ENCODE measurements at regions not wholly inside any gene's neighbourhood (a gene's known extent, or its start where the extent isn't known, plus 50 kb on each side); places are given as distances from the start of the nearest gene placed in this dataset.
A peak's percentile ranks its signal among the peaks of the same experiment; 100 is the strongest.
"Not testable (repeated sequence)": the region's sequence is repeated elsewhere in the genome, so short reads cannot be mapped to it uniquely, and the experiment has no call there.

DNA sequence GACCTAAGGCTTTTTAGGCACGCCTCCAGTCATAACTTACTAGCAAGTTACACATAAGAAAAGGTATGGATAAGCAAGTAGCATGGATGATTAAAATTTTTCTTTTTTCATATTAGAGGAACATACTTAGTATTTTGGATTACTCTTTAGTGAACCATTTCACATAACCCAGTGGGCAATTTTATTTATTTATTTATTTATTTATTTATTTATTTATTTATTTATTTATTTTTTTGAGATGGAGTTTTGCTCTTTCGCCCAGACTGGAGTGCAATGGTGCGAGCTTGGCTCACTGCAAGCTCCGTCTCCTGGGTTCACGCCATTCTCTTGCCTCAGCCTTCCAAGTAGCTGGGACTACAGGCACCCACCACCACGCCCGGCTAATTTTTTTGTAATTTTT is 937.7 kb downstream of the C4orf33 start:
- DNase-seq; intact Hi-C loops (cut with DNase I): not testable (repeated sequence)

DNA sequence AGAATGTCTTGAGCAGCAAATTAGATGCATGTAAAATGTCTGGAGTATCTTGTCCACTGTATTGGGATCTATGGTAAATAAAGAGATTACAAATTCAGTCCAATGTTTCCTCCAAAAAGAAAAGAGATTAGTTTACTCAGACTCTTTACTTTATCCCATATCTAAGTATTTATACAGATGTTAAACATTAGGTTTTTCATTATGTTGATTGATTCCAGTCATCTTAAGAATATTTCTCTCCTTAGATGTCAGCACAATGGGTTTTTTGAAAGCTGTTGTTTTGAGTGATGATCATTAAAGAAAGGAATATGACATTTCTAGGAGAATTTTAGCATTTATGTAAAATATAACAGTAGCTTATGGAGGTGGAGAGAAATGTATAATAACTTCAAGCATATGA is 938.9 kb downstream of the C4orf33 start:
- no peak for DNase-seq
- intact Hi-C loops (cut with DNase I): no loop called here

DNA sequence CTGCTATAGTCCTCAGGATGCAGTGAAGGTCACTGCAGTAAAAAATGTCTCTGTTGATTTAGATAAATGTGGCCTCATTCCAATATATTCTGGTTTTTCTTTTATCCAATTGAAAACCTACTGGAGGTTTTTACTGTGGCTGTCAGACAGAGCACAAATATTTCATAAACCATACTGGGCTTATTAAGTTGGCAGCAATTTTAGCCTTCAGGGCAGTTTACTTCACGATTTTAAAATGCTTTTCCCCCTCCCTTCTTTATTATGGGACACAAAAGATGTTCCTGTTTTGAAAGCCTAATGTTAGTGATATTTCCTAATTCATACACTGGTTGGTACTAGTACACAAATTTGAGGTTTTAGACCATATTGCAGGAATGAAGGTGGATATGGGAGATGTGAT is 939.4 kb downstream of the C4orf33 start:
- intact Hi-C loops (cut with DNase I): no loop called here
- DNase-seq: no peak

DNA sequence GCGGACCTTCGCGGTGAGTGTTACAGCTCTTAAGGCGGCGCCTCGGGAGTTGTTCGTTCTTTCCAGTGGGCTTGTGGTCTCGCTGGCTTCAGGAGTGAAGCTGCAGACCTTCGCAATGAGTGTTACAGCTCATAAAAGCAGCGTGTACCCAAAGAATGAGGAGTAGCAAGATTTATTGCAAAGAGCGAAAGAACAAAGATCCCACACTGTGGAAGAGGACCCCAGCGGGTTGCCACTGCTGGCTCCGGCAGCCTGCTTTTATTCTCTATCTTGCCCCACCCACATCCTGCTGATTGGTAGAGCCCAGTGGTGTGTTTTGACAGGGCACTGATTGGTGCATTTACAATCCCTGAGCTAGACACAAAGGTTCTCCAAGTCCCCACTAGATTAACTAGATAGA is 941.9 kb downstream of the C4orf33 start:
- DNase-seq; intact Hi-C loops (cut with DNase I): not testable (repeated sequence)

DNA sequence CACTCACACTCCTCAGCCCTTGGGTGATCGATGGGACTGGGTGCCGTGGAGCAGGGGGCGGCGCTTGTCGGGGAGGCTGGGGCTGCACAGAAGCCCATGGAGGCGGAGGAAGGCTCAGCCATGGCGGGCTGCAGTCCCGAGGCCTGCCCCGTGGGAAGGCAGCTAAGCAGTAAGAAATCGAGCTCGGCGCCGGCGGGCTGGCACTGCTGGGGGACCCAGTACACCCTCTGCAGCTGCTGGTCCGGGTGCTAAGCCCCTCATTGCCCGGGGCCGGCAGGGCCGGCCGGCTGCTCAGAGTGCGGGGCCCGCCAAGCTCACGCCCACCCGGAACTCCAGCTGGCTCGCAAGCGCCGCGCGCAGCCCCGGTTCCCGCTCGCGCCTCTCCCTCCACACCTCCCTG is 942.6 kb downstream of the C4orf33 start:
- intact Hi-C loops (cut with DNase I): not testable (repeated sequence)
- DNase-seq: peak in 4 of 10 donors; percentile 27 to 85 (median 68)

DNA sequence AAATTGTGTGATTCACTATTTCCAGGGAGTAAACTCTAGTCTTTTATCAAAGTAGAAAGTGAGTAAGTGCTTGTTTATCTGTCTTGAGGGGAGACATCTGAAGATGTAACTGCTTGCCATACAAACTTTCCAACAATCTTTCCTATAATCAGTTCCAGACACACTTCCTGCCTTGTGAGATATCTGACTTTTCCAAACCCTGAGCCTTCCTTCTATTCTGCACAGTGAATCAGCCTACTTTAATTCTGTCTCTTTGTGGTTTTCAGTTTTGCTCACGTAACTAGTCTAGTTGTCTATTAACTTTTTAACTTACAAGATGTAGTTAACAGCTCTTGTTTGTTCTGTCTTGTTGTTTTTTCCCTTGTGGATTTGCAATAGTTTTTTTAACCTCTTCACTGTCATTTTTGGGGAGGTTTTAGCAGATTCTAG is 947.8 kb downstream of the C4orf33 start:
- intact Hi-C loops (cut with DNase I): no loop called here
- DNase-seq: no peak

DNA sequence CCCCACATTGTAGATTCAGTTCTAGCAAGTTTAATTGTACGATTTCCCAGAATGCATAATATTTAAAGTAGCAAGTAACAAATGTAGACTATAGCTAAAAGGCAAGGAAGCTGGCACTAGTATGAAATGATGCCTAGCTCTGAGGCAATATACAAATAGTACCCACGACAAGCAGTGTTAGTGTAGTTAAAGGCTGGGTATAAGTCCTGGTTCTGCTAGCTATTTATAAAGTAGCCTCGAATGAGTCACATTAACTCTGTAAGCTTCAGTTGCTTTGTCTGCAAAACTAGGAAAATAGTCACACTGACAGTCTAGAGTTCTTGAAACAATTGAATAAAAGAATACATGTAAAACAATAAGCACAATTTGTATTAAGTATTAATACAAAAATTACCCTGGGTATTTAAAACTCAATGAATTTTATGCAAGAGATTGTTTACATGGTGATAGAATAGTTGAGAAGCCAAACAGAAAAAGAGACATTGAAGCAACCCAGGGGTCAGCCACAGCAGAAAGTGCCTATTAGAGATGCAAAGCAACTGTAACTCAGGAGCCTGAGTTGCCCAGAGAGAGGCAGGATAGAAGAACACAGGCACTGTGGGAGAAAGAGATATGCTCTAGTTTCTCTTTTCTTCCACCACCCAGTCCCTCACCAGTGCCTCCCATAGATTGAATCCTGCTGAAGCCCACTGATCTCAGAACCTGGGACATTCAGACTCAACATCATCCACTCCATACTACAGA is 949.0 kb downstream of the C4orf33 start:
- intact Hi-C loops (cut with DNase I): no loop called here
- DNase-seq: no peak

DNA sequence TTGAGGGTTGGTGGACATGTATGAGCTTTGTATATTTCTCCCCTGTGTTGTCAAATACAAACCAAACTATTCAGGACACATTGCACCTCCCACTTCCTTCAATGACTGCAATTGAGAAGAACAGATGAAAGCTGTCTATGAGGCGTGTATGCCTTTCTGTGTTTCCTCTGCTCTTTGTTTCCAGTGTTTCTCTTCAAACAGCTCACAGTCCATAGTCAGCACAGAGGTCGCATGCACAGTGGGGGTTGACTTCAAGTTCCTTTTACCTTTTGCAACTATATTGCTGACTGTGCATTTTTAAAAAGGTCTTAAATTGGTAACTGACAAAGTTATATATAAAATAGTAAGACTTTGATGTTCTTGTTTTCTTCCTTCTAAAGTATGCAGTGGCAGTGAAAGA is 957.8 kb downstream of the C4orf33 start:
- intact Hi-C loops (cut with DNase I): no loop called here
- DNase-seq: no peak

DNA sequence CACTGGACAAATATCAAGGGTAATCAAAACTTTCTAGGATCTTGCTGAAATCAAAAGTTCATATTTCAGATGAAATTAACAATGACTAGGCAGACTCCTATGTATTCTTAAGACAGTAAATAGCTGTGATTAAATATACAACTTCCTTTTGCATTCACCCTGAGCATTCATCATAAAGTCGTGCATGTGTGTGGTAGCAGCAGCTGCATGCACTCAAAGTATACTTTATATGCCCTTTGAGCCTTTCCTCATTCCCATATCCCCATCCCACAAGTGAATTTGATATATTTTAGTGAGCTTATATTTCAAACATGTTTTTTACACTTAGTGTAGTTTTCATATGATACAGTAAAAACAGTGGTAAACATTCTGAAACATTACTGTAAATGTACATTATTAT is 959.0 kb downstream of the C4orf33 start:
- intact Hi-C loops (cut with DNase I): no loop called here
- DNase-seq: no peak

DNA sequence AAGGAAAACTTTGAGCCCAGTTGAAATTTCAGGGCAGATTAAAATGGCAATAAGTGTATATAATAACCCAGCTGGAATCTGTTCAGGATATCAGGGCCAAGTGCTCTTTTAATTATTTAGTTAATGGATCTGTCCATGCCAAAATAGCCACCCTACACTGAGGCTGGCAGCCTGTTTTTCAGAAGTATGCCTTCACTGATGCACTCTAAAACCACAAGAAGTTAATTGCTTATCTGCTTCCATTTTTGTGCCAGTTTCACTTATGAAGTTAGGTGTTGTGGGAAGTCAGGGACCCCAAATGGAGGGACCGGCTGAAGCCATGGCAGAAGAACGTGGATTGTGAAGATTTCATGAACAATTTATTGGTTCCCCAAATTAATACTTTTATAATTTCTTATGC is 960.3 kb downstream of the C4orf33 start:
- DNase-seq: no peak
- intact Hi-C loops (cut with DNase I): no loop called here

DNA sequence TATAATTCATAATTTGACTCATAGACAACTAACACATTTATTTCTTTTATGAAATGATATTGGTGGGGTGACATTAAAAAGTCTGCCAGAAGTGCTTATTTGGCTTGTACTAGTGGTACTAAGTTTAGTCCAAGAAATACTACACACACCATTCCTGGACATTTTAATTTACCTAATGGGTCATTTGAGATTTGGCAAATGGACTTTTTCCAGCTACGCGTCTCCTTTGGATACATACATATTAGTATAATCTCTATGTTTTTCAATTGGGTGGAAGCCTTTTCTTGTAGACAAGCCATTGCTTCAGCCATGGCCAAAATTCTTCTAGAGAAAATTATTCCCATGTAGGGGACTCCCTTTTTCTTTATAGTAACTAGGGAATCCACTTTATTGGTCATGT is 968.5 kb downstream of the C4orf33 start:
- intact Hi-C loops (cut with DNase I): no loop called here
- DNase-seq: no peak

DNA sequence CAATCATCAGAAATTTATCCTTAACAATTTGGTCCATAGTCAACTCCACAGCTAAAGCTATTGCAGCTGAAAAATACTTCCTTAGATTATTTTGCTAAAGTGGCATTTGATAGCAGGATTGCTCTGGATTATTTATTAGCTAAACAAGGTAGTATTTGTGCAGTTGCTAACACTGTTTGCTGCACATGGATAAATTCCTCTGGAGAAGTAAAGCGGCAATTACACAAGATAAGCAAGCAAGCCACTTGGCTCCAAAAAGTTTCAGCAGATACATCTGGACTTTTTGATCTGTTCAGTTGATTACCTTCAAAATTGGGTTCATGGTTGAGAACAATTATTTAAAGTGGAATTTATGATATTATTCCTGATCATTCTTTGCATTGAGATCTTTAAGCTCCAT is 971.5 kb downstream of the C4orf33 start:
- no peak for DNase-seq
- intact Hi-C loops (cut with DNase I): no loop called here

DNA sequence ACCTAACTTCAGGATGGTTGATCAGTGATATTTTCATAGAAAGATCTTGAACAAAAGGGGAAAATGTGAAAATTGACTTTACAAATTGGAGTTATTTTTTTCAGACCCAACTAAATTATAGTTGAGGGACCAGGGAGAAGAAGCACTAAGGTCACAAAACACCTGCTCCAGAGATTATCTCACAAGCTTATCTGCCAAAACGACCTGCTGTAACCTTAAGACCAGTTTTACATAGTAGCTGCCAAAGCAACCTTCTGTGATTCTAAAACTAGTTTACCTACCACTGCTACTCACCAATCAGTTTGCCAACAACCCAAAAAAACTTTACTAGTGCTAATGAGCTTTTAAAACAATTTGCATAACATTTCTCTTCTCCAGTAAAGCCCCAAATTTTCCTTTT is 972.1 kb downstream of the C4orf33 start:
- DNase-seq: no peak
- intact Hi-C loops (cut with DNase I): no loop called here

DNA sequence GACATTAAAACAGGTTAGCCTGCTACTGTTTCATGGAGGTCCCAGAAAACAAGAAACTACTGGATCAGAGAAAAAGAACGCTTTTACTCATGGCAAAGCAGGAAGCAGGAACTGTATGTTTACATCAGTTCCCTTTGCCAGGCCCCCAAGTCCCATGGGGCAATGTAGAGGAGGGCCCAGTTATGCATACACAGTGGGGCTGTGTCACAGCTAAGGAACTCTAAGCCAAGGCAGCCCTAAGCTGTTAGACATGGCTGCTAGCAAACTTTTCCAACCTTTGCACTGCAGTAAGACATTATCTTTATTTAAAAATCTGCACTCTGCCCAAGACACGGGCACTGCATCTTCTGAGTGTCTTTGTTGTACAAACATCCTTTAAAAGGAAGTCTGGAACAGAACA is 975.8 kb downstream of the C4orf33 start:
- intact Hi-C loops (cut with DNase I): no loop called here
- no peak for DNase-seq

DNA sequence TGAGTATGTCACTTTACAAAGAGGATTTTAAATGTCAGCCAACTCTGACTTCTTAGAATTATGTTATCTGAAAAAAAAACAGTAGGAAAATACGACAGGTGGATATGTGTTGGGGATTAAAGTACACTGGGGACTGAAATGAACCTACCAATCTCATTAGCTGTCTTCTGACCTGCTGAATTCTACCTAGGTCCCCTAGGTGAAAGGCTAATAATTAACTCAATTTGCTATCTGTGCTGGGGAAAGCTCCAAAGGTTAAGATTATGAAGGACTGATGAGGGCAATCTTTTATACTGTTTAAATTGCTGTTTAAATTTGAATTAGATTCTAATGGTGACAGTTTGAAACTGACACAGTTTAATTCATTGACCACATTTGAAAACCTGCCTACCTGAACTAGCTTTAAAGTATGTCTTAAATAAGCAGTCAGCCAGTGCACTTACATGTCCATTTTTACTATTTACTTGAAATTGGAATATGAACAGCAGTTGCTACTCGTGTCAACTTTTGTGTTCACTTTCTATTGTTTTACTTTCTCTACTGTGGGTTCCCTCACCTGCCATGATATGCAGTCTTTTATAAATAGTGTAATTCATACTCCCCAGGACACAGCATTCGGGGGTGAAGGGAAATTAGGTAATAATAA is 977.3 kb downstream of the C4orf33 start:
- DNase-seq: no peak
- intact Hi-C loops (cut with DNase I): no loop called here

DNA sequence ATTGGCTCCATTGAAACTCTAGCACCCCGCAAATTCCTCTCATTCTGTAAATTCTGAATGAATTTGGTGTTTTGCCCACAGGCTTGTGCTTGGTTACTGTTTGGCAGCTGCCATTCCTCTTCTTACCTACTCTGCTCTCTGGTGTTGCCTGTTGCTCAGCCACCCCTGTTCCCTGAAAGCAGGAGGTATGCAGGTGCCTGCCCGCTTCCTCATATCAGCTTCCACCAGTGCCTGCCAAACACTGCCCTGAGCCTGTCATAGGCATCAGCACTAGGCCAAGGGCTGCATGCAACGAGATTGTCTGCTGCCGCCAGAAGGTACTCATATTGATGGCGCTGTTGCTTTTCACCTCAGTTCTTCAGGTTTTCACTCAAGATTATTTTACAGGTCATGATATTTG is 978.1 kb downstream of the C4orf33 start:
- intact Hi-C loops (cut with DNase I): no loop called here
- DNase-seq: peak in 1 of 10 donors; percentile 51

DNA sequence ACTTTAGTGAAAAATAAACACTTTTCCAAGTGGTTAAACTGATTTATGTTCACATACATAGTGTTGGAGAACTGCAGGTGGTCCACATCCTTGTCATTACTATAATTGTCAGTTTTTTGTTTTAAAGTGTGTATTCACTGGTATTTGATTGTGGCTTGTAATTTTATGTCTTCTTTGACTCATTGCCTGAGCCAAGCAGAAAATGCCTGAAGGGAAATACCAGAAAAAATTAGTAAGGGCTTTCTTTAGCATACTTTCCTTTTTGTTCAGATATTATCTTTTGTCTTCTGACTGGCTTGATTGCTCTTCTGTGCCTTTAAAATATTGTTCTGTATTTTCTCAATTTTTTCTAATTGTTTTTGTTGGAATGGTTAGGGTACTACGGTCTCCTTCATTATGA is 981.3 kb downstream of the C4orf33 start:
- no peak for DNase-seq
- intact Hi-C loops (cut with DNase I): no loop called here

DNA sequence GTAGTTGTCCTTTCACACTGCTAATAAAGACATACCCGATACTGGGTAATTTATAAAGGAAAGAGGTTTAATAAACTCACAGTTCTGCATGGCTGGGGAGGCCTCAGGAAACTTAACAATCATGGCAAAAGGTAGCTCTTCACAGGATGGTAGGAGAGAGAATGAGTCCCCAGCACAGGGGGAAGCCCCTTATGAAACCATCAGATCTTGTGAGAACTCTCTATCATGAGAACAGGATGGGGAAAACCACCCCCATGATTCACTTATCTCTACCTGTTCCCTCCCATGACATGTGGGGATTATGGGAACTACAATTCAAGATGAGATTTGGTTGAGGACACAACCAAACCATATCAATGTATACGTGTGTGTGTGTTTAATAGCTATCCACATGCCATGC is 983.1 kb downstream of the C4orf33 start:
- DNase-seq; intact Hi-C loops (cut with DNase I): not testable (repeated sequence)

DNA sequence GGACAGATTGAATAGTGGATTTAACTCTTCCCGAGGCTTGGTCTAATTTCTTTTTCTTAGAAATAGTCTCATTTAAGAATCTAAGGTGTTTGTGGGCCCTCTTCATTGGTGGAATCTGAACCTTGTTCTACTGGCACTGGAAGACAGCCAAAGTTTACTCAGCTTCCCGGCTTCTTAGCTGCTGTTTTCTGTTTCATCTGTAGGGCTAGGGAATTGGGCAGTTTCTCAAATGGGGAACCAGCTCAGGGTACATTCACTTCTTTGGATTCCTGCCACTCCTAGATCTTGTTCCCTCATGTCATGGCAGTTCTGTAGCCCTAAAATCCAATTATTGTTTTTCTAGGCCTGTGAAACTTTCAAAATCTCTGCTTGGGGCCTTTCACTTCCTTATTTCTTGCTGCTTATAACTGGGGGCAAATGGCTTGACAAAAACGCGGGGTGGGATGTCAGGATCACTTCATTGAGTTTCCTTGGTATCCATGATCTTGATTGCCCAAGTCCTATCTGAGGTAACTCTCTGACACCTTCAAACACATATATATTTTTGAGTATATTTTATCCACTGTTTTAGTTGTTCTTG is 985.0 kb downstream of the C4orf33 start:
- DNase-seq: no peak
- intact Hi-C loops (cut with DNase I): no loop called here

DNA sequence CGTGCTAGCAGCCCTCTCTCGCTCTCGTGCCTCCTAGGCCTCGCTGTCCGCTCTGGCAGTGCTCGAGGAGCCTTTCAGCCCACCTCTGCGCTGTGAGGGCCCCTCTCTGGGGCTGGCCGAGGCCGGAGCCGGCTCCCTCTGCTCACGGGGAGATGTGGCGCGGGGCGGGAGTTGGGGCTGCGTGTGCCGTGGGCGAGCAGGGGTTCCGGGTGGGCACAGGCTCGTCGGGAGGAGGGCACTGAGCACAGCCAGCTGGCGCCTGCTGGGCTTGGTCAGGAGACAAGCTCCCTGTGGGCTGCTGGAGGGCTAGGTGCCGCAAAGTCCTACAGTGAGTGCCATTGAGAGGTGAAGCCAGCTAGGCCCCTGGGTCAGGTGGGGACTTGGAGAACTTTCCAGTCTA is 994.5 kb downstream of the C4orf33 start:
- intact Hi-C loops (cut with DNase I): no loop called here
- peak in 3 of 10 donors; percentile 52 to 79 (median 76) for DNase-seq

DNA sequence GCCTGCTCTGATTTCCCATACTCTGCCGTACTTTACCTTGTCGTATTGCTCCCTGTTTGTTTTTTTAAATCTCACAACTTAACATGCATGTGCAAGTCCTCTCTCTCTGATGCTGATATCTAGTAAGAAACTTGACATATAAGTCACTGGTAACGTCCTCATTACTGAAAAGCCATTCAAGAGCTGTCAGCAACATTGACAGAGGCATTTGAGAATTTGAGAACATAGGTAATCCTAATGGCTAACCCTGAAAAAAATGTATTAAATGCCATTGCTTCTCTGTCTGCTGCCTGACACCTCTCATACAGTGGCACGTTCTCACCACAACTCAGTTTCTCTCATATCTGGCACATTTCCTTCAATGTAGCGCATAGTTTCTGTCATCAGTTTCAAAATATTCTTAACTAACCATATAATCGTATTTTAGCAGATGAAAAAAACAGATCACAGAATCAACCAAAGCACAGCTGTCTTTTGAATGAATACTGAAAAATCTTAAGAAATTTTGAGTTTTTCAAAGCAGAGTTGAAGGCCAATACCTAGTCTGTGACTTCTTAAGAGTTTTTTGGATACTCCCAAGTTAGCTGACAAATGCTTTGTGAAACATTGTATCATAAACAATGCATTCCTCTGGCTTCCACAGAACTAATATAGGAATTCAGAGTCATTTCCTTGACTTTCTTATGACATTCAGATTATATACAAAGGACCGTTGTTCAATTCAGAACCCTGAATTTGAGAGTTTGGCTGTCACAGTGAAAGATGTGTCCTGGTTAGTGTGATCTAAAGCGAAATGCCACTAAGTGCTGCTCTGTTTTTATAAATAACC is 996.4 kb downstream of the C4orf33 start:
- intact Hi-C loops (cut with DNase I): no loop called here
- DNase-seq: no peak
